GM21447 (cell line): ENCODE measurements at regions not wholly inside any gene's neighbourhood (a gene's known extent, or its start where the extent isn't known, plus 50 kb on each side); places are given as distances from the start of the nearest gene placed in this dataset.
"Not testable (repeated sequence)": the region's sequence is repeated elsewhere in the genome, so short reads cannot be mapped to it uniquely, and the experiment has no call there.

ENCODE experiments used
- ATAC-seq: cut with Tn5 transposase; IDR thresholded peaks from one replicate; pipeline ENCODE4 v1.9.1; 2021; ENCODE audit not compliant: unreplicated experiment

DNA sequence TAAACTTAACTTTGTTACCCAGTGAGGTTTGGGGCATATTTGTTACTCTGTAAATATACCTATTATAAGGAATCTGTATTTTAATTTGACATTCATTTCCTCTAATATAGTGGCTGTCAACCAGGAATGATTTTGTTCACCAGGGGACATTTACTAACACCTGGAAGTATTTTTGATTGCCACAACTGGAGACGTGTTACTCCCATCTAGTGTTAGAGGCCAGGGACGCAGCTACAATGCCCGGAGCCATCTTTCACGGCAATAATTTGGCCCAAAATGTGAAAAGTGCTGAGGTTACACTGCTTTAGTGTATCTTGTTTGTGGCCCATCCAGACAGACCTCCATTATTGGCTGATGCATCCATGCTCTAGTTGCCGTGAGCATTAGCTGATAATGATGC lies 881.3 kb upstream of the ATXN7L3B start:
- no peak for ATAC-seq

DNA sequence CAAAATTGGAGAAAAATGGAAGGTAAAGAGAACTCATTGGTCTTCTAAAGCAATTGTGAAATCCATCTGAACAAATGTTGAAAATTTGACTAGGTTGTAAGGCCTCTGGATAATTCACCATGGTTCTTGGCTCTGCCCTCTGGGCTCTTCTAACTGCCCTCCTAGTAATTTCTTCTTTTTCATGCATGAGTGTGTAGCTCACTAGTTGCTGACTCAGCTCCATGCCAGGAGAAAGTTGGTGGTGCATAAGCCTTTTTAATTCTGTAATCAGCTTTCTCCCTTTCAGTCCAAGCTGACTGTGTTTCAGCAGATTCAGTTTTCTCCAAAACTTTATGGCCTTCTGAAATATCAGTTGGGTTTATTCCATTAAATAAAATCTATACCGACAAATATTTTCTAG lies 877.8 kb upstream of the ATXN7L3B start:
- ATAC-seq = no peak

DNA sequence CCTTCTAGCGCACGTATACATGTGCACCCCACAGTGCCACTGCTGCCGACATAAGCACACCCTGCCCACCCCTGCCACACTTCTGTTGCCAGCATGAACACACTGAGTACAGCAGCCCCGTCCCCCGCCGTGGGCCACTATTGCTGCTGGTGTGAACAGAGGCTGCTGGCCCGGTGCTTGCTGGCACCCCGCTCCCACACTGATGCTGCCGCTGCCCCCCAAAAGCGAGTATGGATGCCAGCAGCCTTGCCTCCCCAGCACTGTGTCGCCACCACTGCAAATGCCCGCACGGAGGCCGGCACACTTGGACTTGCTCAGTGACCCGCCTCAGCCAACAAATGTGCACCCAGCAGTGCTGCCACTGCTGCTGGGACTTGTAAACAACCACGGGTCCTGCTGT lies 872.4 kb upstream of the ATXN7L3B start:
- no peak for ATAC-seq

DNA sequence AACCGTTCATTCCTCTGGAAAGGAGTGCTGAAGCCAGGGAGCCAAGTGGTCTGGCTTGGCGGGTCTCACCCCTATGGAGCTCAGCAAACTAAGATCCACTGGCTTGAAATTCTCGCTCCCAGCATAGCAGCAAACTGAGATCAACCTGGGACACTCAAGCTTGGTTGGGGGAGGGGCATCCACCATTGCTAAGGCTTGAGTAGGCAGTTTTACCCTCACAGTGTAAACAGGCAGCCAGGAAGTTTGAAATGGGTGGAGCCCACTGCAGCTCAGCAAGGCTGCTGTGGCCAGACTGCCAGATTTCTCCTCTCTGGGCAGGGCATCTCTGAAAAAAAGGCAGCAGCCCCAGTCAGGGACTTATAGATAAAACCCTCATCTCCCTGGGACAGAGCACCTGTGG lies 866.1 kb upstream of the ATXN7L3B start:
- not testable (repeated sequence) for ATAC-seq

DNA sequence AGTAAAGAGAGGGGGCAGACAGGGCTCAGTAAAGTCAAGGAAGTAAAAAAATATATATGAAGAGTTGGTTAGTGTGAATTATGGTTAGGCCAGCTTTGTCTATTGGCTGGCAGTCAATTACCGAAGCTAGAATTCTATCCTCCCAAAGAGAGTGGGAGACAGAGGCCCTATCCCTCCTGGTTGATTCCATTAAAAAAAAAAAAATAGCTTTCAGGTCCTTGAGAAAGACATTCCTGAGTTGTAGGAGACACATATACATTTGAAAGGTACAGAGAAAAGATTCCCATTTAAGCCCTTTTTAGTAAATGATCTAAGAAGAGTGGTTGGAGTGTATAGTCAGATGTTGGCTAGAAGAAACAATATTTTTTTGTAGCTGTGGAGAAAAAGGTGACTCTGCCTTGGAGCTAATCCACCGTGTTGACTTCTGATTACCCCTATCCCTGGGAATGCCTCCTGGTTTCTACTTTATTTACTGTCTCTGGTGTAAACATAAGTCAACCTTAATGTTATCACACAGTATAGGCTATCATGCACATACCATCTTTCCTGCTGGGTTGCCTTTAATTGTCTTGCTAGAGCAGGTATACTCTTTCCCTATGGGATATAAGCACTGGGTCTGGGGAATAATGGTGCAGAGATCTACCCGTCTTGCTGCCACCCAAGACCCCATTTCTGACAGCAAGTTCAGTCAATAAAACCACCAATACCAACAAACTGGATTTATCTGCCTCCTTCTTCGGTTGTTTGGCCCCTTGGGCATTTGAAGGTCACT lies 859.9 kb upstream of the ATXN7L3B start:
- no peak for ATAC-seq

DNA sequence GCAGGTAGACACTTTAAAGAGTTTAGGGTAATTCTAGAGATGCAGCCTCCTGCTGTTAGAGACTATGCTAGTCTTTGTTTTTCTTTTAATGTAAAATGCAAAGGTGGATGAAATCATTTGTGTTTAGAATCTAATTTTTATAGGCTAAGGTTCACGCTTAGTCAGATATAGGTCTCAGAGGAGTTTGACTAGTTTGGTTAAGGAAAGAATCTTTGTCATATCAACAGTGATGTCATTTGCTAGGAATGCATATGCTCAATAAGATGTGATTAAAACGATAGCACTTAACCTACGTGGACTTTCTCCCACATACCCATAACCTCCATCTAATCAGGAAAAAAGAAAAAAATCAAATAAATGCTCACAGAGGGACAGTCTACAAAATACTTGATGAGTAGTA lies 859.3 kb upstream of the ATXN7L3B start:
- ATAC-seq = no peak

DNA sequence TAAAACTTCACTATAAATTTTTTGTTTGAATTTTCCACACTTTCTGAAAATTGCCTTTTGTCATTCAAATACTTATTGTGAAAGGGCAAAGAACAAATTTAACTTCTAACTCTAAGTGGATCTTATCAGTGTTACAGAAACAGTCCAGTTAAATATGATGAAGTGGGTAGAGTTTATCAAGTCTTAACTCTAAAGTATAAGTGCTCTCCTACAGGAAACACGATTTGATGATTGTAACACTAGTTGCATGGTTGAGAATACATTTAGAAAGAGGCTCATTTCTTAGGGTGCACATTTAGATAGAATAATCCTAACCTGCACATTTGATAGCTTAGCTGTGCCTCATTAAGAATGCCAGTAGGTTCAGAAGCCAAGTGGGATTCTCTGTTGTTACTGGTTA lies 838.3 kb upstream of the ATXN7L3B start:
- no peak for ATAC-seq

DNA sequence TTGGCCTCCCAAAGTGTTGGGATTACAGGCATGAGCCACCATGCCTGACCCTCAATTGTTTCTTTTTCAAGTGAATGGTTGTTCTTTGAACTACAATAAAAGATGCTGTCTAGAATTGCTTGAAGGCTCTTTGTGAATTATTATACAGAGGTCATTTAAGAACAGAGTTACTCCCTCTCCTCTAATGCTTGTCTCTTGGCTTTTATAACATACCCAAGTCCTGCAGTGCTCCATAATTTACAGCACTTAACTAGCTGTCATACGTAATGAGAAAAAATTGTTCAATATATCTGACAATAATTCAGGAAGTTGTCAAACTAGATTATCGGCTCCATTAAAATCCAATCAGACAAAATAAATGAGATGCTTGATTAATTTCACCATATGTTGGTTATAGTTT lies 823.0 kb upstream of the ATXN7L3B start:
- ATAC-seq = no peak

DNA sequence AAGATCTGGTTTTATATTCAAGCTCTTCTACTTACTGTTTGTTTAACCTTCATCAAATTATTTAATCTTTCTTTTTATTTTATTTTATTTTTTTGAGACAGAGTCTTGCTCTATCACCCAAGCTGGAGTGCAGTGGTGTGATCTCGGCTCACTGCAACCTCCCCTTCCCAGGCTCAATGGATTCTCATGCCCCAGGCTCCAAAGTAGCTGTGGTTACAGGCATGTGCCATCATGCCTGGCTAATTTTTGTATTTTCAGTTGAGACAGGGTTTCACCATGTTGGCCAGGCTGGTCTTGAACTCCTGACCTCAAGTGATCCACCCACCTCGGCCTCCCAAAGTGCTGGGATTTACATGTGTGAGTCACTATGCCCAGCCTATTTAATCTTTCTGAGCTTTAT lies 821.5 kb upstream of the ATXN7L3B start:
- not testable (repeated sequence) for ATAC-seq

DNA sequence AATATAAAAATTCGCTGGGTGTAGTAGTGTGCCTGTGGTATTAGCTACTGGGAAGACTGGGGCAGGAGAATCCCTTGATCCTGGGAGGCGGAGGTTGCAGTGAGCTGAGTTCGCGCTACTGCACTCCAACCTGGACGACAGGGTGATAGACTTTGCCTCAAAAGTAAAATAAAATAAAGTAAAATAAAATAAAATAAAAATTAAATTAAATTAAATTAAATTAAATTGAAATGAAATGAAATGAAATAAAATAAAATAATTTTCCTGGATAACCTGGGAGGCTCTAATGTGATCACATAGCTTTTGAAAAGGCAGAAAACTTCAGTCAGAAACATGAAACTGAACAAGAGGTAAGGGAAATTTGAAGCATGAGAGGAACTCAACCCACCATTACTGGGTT lies 818.4 kb upstream of the ATXN7L3B start:
- ATAC-seq = no peak

DNA sequence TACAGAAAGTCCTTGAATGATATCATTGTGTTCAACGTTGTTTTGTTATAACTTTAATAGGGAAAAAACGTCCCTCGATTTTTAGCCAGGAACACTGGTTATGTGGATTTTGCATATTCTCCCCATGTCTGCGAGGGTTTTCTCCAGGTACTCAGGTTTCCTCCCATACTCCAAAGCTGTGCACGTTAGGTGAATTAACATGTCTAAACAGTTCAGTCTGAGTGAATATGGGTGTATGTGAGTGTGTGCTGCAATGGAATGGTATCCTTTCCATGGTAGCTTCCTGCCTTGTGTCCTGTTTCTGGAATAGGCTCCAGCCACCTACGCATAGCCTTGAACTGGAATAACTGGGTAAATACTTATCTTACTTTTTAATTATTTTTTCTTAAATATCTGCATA lies 810.8 kb upstream of the ATXN7L3B start:
- ATAC-seq = no peak

DNA sequence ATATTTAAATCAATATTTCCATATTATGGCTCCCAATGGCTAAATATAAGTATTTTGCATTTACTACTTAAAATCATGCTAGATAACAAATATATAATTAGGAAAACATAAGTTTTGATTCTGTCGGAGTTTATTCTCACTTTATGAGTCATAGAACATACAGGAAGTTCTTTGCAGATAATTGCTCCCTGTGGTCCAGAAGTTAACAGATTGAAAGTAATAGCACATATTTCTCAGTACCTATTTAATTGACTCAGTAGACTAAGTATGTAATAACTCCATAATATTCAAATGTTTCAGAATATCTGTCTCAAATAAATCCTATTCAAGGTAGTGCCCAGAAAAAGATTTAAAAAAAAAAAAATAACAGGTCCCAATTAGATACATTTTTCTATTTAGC lies 806.0 kb upstream of the ATXN7L3B start:
- ATAC-seq = no peak

DNA sequence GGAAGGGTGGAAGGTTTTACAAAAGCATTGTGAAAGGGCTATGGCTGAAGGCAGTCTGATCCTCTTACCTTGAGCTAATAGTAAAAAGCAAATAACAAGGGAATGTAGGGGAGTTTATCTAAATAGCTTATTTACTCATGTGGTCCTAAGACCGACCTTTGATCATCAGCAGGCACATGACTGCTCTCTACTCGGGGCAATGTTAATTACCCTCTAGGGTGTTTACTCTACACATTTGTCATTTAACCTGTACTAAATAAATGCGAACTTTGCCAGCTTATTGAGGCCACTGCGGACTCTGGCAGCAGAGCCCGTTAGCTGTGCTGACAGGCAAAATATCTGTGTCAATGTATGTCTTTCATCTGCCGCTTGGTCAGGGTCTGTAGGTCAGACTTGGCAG lies 768.3 kb upstream of the ATXN7L3B start:
- ATAC-seq = no peak

DNA sequence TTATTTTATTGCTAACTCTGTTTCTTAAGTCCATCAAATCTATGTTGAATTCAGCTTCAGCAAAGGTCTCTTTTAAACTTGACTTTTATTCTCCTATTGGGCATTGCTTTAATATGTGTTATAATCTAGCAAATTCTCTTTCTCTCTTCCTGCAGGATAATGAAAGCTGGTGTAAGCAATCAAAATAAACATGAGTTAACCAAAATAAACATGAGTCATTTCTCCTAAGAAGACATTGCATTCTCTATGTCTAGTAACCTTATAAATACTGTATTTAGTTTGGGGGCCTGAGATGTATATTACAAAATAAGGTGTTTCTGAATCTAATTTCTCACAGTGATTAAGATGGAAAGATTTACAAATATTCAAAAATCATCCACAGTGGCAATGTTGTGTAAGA lies 739.1 kb upstream of the ATXN7L3B start:
- ATAC-seq = no peak

DNA sequence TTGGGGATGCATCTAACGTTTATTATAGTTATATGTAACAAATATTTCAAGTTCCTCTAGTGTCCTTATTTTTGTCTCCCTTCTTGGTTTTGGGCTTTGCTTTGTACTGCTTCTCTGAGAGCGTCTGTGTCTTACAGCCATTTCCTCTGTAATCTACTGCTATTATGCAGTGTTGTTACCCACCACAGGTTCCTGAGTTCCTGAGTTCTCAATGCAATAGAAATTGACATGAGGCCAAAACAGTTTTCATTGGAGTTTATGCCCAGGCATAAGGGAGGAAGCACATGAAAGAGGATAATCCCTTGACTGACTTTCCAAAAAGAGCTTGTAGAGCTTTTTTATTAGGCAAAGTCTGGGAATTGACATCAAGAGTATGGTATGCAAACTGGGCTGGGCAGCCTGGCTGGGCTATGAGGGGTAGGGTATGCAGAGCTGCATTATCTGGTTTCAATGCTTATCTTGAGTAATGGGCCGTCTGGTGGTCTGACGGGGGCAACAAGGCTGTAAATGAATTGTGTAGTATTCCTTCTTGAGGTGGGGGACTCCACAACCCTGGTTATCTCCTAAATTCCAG lies 722.5 kb upstream of the ATXN7L3B start:
- ATAC-seq = no peak

DNA sequence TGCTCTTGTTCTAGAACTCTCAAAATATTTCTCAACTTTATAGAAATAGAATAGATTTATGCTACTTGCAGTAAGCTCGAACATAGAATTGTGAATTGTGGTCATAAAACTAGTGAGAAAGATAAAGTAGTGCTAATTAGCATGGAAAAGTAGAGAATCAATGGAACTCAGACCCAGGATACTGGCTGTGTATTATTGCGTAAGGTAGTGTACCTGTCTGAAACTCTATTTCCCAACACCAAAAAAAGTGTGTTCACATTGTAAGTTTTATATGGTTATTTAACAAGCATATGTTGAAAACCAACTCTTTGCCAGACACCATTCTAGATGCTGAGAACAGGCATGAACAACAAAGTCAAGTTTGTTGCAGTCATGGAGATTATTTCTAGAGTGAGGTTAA lies 720.5 kb upstream of the ATXN7L3B start:
- ATAC-seq = no peak

DNA sequence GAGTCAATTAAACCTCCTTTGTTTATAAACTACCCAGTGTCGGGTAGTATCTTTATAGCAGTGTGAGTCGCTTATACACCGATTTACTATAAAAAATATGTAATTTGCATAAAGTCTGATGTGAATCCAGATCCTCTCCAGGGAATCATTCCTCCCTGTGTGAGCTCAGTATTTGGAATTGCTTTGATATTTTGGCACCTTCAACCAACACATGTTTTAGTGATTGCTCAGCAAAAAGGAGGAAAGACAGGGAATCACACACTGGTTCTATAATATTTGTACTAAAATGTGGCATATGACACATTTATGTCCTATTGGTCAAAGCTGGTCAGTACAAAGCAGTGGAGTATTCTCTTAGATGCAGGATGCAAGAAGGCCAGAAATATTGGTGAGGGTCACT lies 703.9 kb upstream of the ATXN7L3B start:
- ATAC-seq = no peak

DNA sequence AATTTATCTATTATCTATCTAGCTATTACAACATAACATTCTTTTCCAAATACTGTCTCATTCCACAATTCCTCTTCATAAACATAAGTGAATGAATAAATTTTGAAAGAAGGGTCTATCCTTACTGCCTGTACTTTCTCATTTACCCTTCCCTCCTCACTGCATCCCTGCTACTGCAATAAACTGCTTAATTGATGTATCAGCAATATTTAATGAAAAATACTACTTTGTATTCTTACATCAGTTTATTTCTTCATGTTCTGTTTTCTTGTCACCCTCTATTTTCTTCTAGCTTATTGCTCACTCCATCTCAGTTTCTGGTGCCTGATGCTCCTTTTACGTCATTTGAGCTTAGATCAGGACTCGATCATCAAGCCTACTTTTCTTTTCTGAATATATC lies 695.7 kb upstream of the ATXN7L3B start:
- no peak for ATAC-seq

DNA sequence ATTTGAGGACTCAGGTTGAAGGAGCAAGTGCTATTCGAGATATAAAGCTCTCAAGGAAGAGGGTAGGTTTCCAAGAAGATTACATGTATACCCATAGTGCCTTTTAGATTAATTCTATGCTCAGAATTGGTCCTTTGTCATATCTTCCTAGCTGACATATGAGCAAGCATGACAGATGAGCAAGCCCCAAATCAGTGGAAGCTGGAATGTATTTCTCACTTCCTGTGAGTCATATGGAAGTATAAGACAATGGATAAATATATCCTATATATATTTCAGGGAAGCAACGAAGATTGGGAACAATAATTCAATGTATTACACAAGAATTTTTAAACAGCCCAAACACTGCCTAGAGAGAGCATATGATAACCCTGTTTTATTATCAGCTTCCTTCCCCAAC lies 674.1 kb upstream of the ATXN7L3B start:
- no peak for ATAC-seq

DNA sequence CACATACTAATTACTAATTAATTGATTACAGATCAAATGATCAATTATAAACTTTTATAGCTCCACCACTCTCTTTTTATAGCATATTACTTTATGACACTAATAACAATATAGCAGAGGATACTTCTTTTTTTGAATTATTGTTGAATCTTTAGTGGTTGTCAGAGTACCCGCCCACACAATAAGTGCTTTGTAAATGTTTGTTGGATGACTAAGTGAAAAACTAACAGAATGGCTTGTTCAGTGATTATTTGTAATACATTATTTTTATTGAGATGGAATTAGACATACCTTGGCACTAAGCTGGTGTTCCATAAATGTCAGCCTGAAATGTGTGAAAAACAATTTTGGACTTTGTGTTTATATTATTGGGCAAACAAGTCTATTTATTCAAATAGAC lies 670.5 kb upstream of the ATXN7L3B start:
- ATAC-seq = no peak

DNA sequence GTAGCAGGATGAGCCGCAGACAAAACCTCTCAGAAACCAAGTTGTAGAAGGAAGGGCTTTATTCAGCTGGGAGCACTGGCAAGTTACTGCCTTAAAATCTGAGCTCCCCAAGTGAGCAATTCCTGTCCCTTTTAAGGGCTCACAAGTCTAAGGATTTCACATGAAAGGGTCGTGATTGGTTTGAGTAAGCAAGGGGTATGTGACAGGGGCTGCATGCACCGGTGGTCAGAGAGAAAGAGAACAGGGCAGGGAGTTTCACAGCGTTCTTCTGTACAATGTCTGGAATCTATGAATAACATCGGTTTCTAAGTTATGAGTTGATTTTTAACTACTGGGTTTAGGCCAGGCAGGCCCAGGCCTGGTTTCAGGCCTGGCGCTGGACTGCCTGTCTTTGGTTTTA lies 660.3 kb upstream of the ATXN7L3B start:
- not testable (repeated sequence) for ATAC-seq

DNA sequence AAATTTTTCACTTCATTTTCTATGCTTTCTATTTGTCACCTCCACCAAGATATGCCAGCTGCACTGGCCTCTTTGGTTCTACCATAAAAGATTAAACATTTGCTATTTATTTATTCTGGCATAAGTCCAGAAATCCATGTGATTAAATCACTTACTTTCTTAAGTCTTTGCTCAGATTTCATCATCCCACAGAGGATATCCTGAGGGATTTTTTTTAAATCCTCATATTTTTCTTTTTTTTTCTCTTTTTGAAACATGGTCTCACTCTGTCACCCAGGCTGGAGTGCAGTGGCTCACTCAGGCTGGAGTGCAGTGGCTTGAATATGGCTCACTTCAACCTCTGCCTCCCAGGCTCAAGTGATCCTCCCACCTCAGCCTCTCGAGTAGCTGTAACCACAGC lies 645.4 kb upstream of the ATXN7L3B start:
- no peak for ATAC-seq

DNA sequence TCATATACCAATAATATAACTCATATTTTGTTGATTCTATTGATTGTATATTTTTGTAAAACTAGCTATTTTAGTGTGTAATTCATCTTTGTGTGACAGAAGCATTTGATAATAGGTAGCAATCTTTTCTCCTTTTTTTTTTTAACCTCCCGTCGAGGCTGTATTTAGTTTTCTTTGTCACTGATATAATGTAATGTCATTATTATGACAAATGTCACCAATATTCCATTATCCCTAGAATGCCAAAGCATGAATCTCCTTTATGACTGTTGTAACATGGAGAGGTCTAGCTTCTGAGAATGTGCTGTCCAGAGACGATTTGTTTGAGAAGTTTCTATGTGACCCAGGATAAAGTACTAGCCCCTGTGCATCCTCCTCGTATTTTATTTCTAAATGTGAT lies 639.0 kb upstream of the ATXN7L3B start:
- no peak for ATAC-seq
